OCI-LY1 (cell line): ENCODE measurements at regions not wholly inside any gene's neighbourhood (a gene's known extent, or its start where the extent isn't known, plus 50 kb on each side); places are given as distances from the start of the nearest gene placed in this dataset.

Experiments used
- CTCF ChIP-seq: fragments of 200-600 bp; sonication (generic), shearing (Covaris generic); IDR thresholded peaks from 2 replicates; pipeline ENCODE4 v1.5.1; 2017; ENCODE audit warnings: mild to moderate bottlenecking, antibody characterized with exemption, low read length, moderate library complexity, mixed read lengths
- EZH2 ChIP-seq: fragments of 200-600 bp; sonication (generic), shearing (Covaris generic); IDR thresholded peaks from 2 replicates; pipeline ENCODE4 v1.8.0; 2017; ENCODE audit warnings: borderline replicate concordance, mixed run types, mild to moderate bottlenecking, antibody characterized with exemption, low read length, moderate library complexity, mixed read lengths

GRCh38 chr2:66344087-66344663, 90.8 kb upstream of the MEIS1 start:
- TF ChIP-seq CTCF (no peak), EZH2 (no peak)
